SK-N-SH (cell line): ENCODE measurements at regions not wholly inside any gene's neighbourhood (a gene's known extent, or its start where the extent isn't known, plus 50 kb on each side); places are given as distances from the start of the nearest gene placed in this dataset.

ENCODE experiments used
- POLR2AphosphoS5 ChIP-seq: IDR thresholded peaks from 2 replicates; pipeline ENCODE4 v1.6.1; 2012; ENCODE audit warnings: low read depth, low read length
- RAD21 ChIP-seq: IDR thresholded peaks from 2 replicates; pipeline ENCODE4 v1.6.1; 2012; ENCODE audit warnings: mild to moderate bottlenecking, low read length

DNA sequence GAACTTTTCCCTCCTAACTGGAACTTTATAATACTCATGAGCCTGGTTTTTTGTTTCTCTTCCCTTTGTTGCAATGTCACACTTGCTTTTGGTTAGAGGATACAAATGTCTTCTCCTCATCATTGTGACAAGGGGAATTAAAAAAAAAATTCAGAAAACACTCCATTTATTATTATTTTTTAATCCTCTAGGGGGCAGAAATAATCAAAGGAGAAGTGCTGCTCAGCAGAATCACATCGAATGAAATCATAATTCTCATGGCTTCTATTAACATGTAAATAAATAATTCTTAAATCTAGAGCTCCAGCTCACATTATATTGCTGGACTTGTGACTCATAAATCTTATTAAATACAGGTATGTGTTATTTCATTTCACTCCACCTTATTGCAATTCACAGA, 273.8 kb downstream of the TRIB2 start:
- TF ChIP-seq POLR2AphosphoS5, result no peak
- peak; percentile 43; the same call in 1 of the 2 replicates for TF ChIP-seq RAD21
